Esophagus mucosa (tissue), 1 donor: ENCODE measurements at regions not wholly inside any gene's neighbourhood (a gene's known extent, or its start where the extent isn't known, plus 50 kb on each side); places are given as distances from the start of the nearest gene placed in this dataset.

Source experiments
- ATAC-seq: fragments of 200-7000 bp; cut with Tn5 transposase; one replicate; pipeline ENCODE4 v1.9.1; 2020
- donor health status: DM: yes; HTN: yes; CAD: no.

GRCh38 chr22:35010543-35010942 lies 55.4 kb upstream of the ISX start:
- no peak for ATAC-seq

DNA sequence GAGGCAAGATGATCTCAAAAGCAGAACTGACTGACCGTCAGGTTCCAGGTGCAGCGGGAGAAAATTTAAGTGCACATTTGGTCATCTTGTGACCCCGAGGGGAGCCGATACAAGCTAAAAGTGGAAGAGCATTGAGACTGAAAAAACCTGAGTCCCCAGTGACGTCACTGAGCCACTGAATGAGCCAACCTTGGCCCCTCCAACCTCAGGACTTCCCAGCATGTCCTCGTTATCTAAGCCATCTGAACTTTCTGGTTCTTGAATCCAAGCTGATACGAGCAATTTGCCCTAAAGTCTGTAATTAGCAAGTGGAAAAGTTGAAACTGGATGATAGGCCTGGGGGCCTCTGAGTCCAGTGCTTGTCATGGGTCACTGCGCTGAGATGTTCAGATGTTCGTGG lies 51.1 kb upstream of the ISX start:
- no peak for ATAC-seq
